ENCODE measurements at regions not wholly inside any gene's neighbourhood (a gene's known extent, or its start where the extent isn't known, plus 50 kb on each side); places are given as distances from the start of the nearest gene placed in this dataset.
A peak's percentile ranks its signal among the peaks of the same experiment; 100 is the strongest.

GRCh38 chr5:145689235-145689634 lies 145.9 kb downstream of the PRELID2 start:
- no peak for DNase-seq (ENCODE audit: low spot score)
- in situ Hi-C loops (cut with MboI; ENCODE audit: low sequenced_read_pairs, unreplicated experiment) = no loop called here
- TF ChIP-seq CTCF (IDR thresholded peaks at IDR 0.05; ENCODE audit: borderline replicate concordance, control extremely low read depth, extremely low read depth, insufficient read depth, missing control alignments) = no peak

- TF ChIP-seq CTCF (IDR thresholded peaks at IDR 0.05; ENCODE audit: borderline replicate concordance, control extremely low read depth, extremely low read depth, insufficient read depth, missing control alignments) = no peak
- in situ Hi-C loops (cut with MboI; ENCODE audit: low sequenced_read_pairs, unreplicated experiment) = no loop called here
- DNase-seq (ENCODE audit: low spot score) = no peak
These were observed 147.2 kb downstream of the PRELID2 start for GRCh38 chr5:145687943-145688342.

- in situ Hi-C loops (cut with MboI; ENCODE audit: low sequenced_read_pairs, unreplicated experiment) = no loop called here
- no peak for TF ChIP-seq CTCF (IDR thresholded peaks at IDR 0.05; ENCODE audit: borderline replicate concordance, control extremely low read depth, extremely low read depth, insufficient read depth, missing control alignments)
- no peak for DNase-seq (ENCODE audit: low spot score)
These were observed 149.7 kb downstream of the PRELID2 start for GRCh38 chr5:145685417-145685816.

- in situ Hi-C loops (cut with MboI; ENCODE audit: low sequenced_read_pairs, unreplicated experiment) = no loop called here
- no peak for TF ChIP-seq CTCF (IDR thresholded peaks at IDR 0.05; ENCODE audit: borderline replicate concordance, control extremely low read depth, extremely low read depth, insufficient read depth, missing control alignments)
- no peak for DNase-seq (ENCODE audit: low spot score)
These were observed 151.7 kb downstream of the PRELID2 start for GRCh38 chr5:145683431-145683830.

- in situ Hi-C loops (cut with MboI; ENCODE audit: low sequenced_read_pairs, unreplicated experiment) = no loop called here
- no peak for TF ChIP-seq CTCF (IDR thresholded peaks at IDR 0.05; ENCODE audit: borderline replicate concordance, control extremely low read depth, extremely low read depth, insufficient read depth, missing control alignments)
- DNase-seq (ENCODE audit: low spot score) = no peak
These were observed 152.8 kb downstream of the PRELID2 start for GRCh38 chr5:145682197-145682899.

GRCh38 chr5:145681686-145682085 lies 153.5 kb downstream of the PRELID2 start:
- DNase-seq (ENCODE audit: low spot score) = peak; percentile 31
- in situ Hi-C loops (cut with MboI; ENCODE audit: low sequenced_read_pairs, unreplicated experiment) = no loop called here
- peak; percentile 68 for TF ChIP-seq CTCF (IDR thresholded peaks at IDR 0.05; ENCODE audit: borderline replicate concordance, control extremely low read depth, extremely low read depth, insufficient read depth, missing control alignments)

All from GM13976 (cell line).